GM21526 (cell line): ENCODE measurements at regions not wholly inside any gene's neighbourhood (a gene's known extent, or its start where the extent isn't known, plus 50 kb on each side); places are given as distances from the start of the nearest gene placed in this dataset.
"Not testable (repeated sequence)": the region's sequence is repeated elsewhere in the genome, so short reads cannot be mapped to it uniquely, and the experiment has no call there.

Experiments used
- ATAC-seq: cut with Tn5 transposase; IDR thresholded peaks from one replicate; pipeline ENCODE4 v1.9.1; 2021; ENCODE audit warnings: moderate library complexity; ENCODE audit not compliant: unreplicated experiment, low FRiP score

- ATAC-seq, result no peak
Measured at GRCh38 chr11:90556606-90557005, 333.8 kb upstream of the CHORDC1 start.

- no peak for ATAC-seq
Measured at GRCh38 chr11:90556026-90556425, 333.2 kb upstream of the CHORDC1 start.

GRCh38 chr11:90555477-90555876 is 332.6 kb upstream of the CHORDC1 start:
- ATAC-seq, result no peak

- no peak for ATAC-seq
Measured at GRCh38 chr11:90542092-90542491, 319.2 kb upstream of the CHORDC1 start.

- ATAC-seq, result no peak
Measured at GRCh38 chr11:90536301-90536700, 313.5 kb upstream of the CHORDC1 start.

DNA sequence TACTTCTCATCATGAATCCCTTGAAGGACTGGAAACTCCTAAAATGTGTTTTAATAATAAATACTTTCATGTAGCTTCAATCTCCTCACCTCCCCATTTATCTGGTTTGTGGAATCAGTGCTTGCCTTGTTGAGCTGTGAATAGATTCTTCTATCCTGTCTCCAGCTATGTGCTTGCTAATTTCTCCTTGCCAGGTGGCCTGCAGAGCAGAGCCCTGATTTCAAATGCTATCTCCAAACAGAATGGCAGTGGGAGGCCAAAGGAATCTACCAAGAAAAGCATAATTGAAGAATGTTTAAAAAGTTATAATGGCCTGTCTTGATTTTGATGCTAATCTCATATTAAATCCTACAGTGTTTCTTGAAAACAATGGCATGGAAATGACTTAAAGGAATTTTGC is 309.3 kb upstream of the CHORDC1 start:
- no peak for ATAC-seq

DNA sequence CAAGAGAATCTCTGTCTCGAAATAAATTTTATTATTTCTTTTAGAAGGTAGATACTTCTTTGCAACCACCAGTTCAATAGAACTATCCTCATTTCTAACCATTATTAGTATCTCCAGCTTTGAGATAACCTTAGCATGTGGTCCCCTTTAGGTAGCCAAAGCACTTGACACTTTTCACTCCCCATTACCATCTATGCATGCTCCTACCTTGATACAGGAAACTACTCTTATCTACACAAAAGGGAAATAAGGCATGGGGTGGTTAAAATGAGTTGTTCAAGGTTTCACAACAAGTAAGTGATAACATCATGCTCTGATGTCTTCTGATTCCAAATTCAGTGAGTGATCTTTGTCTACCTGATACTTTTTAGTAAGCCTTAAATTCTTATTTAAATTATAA is 308.2 kb upstream of the CHORDC1 start:
- ATAC-seq, result no peak

DNA sequence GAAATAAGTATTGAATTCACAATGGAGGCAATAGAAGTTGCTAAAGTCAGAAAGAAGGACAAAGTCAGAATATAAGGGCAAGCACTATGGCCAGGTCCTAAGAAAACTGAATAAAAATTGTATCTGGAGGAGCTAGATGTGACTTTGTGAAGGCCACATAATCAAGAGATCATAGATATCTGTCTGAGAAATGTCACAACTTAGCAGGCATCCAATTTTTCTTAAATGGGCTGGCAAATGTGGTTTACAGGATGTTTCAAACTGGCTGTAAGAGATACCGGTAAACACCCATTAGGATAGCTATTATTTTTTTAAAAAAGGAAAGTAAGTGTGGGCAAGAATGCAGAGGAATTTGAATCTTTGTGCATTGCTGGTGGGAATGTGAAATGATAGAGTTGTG is 303.1 kb upstream of the CHORDC1 start:
- no peak for ATAC-seq

- peak; percentile 66 for ATAC-seq
Measured at GRCh38 chr11:90512846-90513245, 290.0 kb upstream of the CHORDC1 start.

GRCh38 chr11:90510839-90511238 is 288.0 kb upstream of the CHORDC1 start:
- no peak for ATAC-seq

DNA sequence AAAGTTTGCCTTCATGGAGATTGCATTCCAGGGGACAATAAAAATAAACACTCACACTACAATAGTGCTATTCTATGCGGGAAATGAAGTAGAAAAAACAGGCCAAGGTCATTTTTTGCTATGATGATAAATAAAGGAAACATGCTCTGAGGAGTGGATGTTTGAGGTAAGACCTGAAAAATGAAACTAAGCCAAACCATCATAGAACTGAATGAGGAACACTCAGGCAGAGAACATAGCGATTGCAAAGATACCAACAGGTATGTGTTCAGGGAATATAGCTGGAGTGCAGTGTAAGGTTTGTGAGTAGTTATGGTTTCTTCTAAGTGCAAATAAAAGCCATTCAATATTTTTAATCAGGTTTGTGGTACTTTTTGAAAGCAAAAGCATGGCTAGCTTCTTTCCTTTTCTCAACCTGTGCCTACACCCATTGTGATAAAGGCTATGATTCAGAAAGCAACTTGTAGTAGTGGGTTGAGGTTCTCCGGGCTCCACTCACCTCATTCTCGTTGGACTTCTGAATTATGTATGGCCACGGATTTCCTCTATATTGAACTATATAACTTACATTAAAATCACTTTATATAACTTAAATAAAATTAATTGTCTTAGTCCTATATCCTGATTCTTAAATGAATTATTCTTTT is 278.2 kb upstream of the CHORDC1 start:
- no peak for ATAC-seq

- ATAC-seq, result no peak
Measured at GRCh38 chr11:90496722-90497121, 273.9 kb upstream of the CHORDC1 start.

GRCh38 chr11:90493379-90493778 is 270.5 kb upstream of the CHORDC1 start:
- no peak for ATAC-seq

DNA sequence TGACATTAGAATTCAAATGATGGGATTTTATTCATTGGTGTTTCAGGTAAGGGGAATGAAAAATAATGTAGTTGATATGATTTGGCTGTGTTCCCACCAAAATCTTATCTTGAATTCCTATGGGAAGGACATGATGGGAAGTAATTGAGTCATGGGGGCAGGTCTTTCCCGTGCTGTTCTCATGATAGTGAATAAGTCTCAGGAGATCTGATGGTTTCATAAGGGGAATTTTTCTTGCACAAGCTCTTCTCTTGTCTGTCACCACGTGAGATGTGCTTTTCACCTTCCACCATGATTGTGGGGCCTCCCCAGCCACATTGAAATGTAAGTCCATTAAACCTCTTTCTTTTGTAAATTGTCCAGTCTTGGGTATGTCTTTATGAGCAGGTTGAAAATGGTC is 268.6 kb upstream of the CHORDC1 start:
- ATAC-seq, result no peak

GRCh38 chr11:90476442-90477007 is 253.7 kb upstream of the CHORDC1 start:
- peak; percentile 58 for ATAC-seq

GRCh38 chr11:90468923-90469322 is 246.1 kb upstream of the CHORDC1 start:
- ATAC-seq, result no peak

- no peak for ATAC-seq
Measured at GRCh38 chr11:90465553-90465952, 242.7 kb upstream of the CHORDC1 start.

GRCh38 chr11:90455347-90455920 is 232.6 kb upstream of the CHORDC1 start:
- not testable (repeated sequence) for ATAC-seq

DNA sequence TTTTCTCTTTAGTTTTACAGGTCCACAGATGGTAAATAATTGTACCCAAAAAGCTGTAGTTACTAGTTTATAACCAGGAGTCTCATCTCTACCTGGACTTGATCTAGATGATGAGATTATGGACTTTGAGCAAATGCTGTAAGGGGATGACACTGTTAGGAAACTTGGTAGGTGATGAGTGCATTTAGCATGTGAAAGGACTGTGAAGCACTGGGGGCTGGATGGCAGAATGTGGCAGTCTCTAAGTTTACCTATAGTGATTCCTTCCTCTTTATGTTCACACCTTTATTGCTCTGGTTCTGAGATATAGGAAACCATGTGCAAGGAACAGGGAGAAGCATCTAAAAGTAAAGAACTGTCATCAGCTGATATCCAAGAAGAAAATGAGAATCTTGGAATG is 230.7 kb upstream of the CHORDC1 start:
- ATAC-seq, result no peak

GRCh38 chr11:90449606-90450005 is 226.8 kb upstream of the CHORDC1 start:
- no peak for ATAC-seq

DNA sequence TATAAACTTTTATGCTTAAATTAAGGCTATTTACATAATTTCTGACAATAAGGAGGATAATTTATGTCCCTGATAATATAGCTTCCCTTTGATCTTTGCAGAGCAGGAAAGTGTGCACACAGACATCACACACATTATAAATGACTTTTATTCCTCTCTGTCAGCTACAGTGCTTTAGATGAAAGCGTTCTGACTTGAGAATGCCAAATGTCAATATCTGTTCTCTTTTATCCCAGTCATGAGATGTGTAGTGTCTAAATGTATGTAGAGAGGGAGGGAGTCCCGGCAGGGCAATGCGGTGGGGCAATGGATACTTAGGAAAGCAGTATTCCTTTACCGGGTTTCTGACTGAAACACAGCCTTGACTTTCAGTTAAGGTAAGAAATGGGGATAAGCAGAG is 225.4 kb upstream of the CHORDC1 start:
- ATAC-seq, result no peak

GRCh38 chr11:90447618-90448017 is 224.8 kb upstream of the CHORDC1 start:
- no peak for ATAC-seq
